ENCODE measurements at regions not wholly inside any gene's neighbourhood (a gene's known extent, or its start where the extent isn't known, plus 50 kb on each side); places are given as distances from the start of the nearest gene placed in this dataset.

GRCh38 chr2:204282081-204282480 is 263.2 kb upstream of the PARD3B start:
- 100% methylated on average over 1 of the region's 3 CpGs for WGBS (ENCODE audit: insufficient coverage)
- Histone ChIP-seq H3K27ac (ENCODE audit: low read length) (no peak overlapping the region), H3K9me3 (ENCODE audit: control insufficient read depth, insufficient read depth, low read length) (no peaks in the 10 kb centered on the region), H3K4me1 (ENCODE audit: control insufficient read depth, insufficient read depth, low read length) (no peaks in the 10 kb centered on the region), H3K36me3 (ENCODE audit: control insufficient read depth, insufficient read depth, low read length) (no peaks in the 10 kb centered on the region), H3K27me3 (ENCODE audit: control insufficient read depth, insufficient read depth, low read length) (no peaks in the 10 kb centered on the region), H3K4me3 (ENCODE audit: low read length) (no peak overlapping the region)
- Mint-ChIP-seq H3K4me1 (no peaks in the 10 kb centered on the region), H3K9me3 (no peaks in the 10 kb centered on the region), H3K27ac (no peak overlapping the region), H3K36me3 (no peaks in the 10 kb centered on the region), H3K27me3 (ENCODE audit: low read depth in 2 of 2) (peaks cover 9 to 39% of the 10 kb centered on the region in 2 donors), H3K4me3 (no peak overlapping the region)
- intact Hi-C loops (cut with micrococcal nuclease) = no loop called here
- no peak for TF ChIP-seq CTCF (IDR thresholded peaks at IDR 0.05)
- no peak for DNase-seq
- ATAC-seq = no peak

- H3K9me3 ChIP-seq (ENCODE audit: control insufficient read depth, insufficient read depth, low read length) = no peaks in the 10 kb centered on the region
- 85% methylated on average over 4 of the region's 4 CpGs for WGBS (ENCODE audit: insufficient coverage)
- H3K4me1 Mint-ChIP-seq = no peaks in the 10 kb centered on the region
- H3K27ac Mint-ChIP-seq = no peak overlapping the region
- H3K27ac ChIP-seq (ENCODE audit: low read length) = no peak overlapping the region
- H3K36me3 ChIP-seq (ENCODE audit: control insufficient read depth, insufficient read depth, low read length) = no peaks in the 10 kb centered on the region
- no peaks in the 10 kb centered on the region for H3K4me1 ChIP-seq (ENCODE audit: control insufficient read depth, insufficient read depth, low read length)
- H3K4me3 Mint-ChIP-seq = no peak overlapping the region
- H3K36me3 Mint-ChIP-seq = no peaks in the 10 kb centered on the region
- H3K9me3 Mint-ChIP-seq = no peaks in the 10 kb centered on the region
- no peak overlapping the region for H3K4me3 ChIP-seq (ENCODE audit: low read length)
- no peak for ATAC-seq
- peaks cover 9 to 36% of the 10 kb centered on the region in 2 donors for H3K27me3 Mint-ChIP-seq (ENCODE audit: low read depth in 2 of 2)
- TF ChIP-seq CTCF (IDR thresholded peaks at IDR 0.05) = no peak
- no peaks in the 10 kb centered on the region for H3K27me3 ChIP-seq (ENCODE audit: control insufficient read depth, insufficient read depth, low read length)
- intact Hi-C loops (cut with micrococcal nuclease) = no loop called here
- DNase-seq = no peak
Measured at GRCh38 chr2:204282525-204282924, 262.8 kb upstream of the PARD3B start.

GRCh38 chr2:204289066-204289465 is 256.2 kb upstream of the PARD3B start:
- peaks cover 12 to 21% of the 10 kb centered on the region in 2 donors for H3K27me3 Mint-ChIP-seq (ENCODE audit: low read depth in 2 of 2)

More at GRCh38 chr2:204289066-204289465, 256.2 kb upstream of the PARD3B start:
- WGBS (ENCODE audit: insufficient coverage) = 100% methylated on average over 1 of the region's 1 CpG
- H3K4me1 Mint-ChIP-seq = no peaks in the 10 kb centered on the region
- DNase-seq (no peak), ATAC-seq (no peak)
- Histone ChIP-seq H3K4me1 (ENCODE audit: control insufficient read depth, insufficient read depth, low read length) (no peaks in the 10 kb centered on the region), H3K9me3 (ENCODE audit: control insufficient read depth, insufficient read depth, low read length) (no peaks in the 10 kb centered on the region), H3K27me3 (ENCODE audit: control insufficient read depth, insufficient read depth, low read length) (no peaks in the 10 kb centered on the region), H3K4me3 (ENCODE audit: low read length) (no peak overlapping the region), H3K36me3 (ENCODE audit: control insufficient read depth, insufficient read depth, low read length) (no peaks in the 10 kb centered on the region), H3K27ac (ENCODE audit: low read length) (no peak overlapping the region)
- H3K4me3 Mint-ChIP-seq = no peak overlapping the region
- no peak overlapping the region for H3K27ac Mint-ChIP-seq
- TF ChIP-seq CTCF (IDR thresholded peaks at IDR 0.05) = no peak
- H3K9me3 Mint-ChIP-seq = no peaks in the 10 kb centered on the region
- no peaks in the 10 kb centered on the region for H3K36me3 Mint-ChIP-seq
- intact Hi-C loops (cut with micrococcal nuclease) = no loop called here
